ENCODE measurements at regions not wholly inside any gene's neighbourhood (a gene's known extent, or its start where the extent isn't known, plus 50 kb on each side); places are given as distances from the start of the nearest gene placed in this dataset.
A peak's percentile ranks its signal among the peaks of the same experiment; 100 is the strongest.
"Not testable (repeated sequence)": the region's sequence is repeated elsewhere in the genome, so short reads cannot be mapped to it uniquely, and the experiment has no call there.

GRCh38 chr14:81729622-81730021 is 196.0 kb upstream of the SEL1L start:
- Histone ChIP-seq H3K4me3 (no peak overlapping the region), H3K27ac (no peak overlapping the region)

DNA sequence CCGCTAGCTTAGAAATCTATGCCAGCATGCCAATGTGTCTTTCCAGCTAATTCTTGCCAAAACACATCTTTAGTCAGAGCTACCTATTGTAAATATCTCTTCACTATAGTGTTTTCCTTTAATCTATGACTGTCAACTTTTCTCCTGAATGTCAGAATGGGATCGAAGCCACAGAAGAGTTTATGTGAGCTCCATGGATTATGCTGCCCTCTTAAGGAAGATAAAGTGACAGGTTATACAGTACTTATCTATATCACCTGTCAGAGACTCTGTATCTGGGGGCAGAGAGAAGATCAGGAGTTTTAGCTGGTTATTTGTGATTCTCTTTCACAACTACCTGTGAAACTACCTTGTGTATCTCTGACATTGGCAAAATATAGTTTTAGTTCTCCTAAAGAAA is 204.3 kb upstream of the SEL1L start:
- no peak overlapping the region for H3K4me3 ChIP-seq
- H3K27ac ChIP-seq: no peak overlapping the region

DNA sequence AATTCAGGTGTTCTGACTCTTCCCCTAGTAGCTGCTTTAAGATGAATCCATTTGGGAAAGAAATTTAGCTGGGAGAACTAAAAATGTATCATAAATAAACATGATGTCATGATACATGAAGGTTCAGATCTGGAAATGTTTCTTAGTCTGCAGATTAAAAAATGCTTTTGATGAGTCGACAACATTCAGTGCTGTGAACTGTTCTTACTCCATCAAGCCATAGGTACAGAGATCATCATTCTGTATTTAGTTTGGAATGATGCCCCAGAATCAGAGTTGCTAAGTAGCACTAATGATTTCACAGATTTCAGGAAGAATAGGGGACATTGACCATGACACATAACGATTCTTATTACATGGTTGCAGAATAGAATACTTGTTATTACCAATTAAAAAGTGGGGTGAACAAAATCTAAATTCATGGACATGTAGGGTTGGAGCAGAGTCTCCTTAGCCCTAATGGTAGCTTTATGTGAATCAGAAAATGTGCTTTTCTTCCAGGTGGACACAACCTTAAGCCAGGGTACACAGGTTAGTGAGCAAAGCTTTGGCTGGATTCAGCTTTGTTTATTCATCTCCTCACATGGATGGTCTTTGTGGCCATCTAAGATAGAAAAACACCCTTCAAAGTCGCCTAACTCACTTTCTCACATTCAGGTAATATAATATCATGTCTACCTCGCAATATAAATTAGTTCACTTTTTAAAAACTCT is 205.4 kb upstream of the SEL1L start:
- Histone ChIP-seq H3K27ac (no peak overlapping the region), H3K4me3 (no peak overlapping the region)

GRCh38 chr14:81743605-81744004 is 210.0 kb upstream of the SEL1L start:
- H3K27ac ChIP-seq: no peak overlapping the region
- H3K4me3 ChIP-seq: no peak overlapping the region

- Histone ChIP-seq H3K4me3 (no peak overlapping the region), H3K27ac (no peak overlapping the region)
Measured at GRCh38 chr14:81751198-81751597, 217.5 kb upstream of the SEL1L start.

- Histone ChIP-seq H3K27ac (no peak overlapping the region), H3K4me3 (no peak overlapping the region)
Measured at GRCh38 chr14:81759541-81759940, 225.9 kb upstream of the SEL1L start.

- Histone ChIP-seq H3K4me3 (no peak overlapping the region), H3K27ac (no peak overlapping the region)
Measured at GRCh38 chr14:81765651-81766275, 232.1 kb upstream of the SEL1L start.

DNA sequence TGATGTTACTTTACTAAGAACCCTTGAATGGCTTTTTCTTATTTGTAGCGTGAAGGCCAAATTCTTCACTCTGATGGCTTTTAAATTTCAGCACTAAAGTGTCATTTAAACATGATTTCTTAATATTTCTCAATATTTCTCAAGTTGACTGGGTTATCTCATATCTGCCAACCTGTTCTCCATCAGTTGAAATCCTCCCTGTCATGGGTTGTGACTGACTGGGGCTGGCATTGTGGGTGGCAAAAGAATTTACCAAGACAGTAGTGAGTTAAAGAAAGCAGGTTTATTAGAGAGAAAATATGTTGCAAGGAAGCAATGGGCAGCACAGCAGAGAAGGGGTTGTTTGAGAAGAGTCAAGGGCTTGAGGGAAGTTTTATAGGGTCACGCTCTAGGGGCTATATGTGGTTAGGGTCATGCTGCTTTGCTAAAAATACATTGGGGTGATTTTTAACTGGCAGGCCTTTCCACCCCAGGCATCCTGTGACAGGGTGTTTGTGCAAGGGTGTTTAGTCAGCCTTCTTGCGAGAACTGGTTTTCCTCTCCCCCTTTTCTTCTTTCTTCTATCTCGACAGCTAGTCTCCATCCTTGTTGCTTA is 232.8 kb upstream of the SEL1L start:
- Histone ChIP-seq H3K4me3 (no peak overlapping the region), H3K27ac (no peak overlapping the region)

GRCh38 chr14:81767266-81767995 is 233.8 kb upstream of the SEL1L start:
- no peak overlapping the region for H3K4me3 ChIP-seq
- H3K27ac ChIP-seq: no peak overlapping the region

GRCh38 chr14:81771651-81772275 is 238.1 kb upstream of the SEL1L start:
- Histone ChIP-seq H3K4me3 (no peak overlapping the region), H3K27ac (peak overlapping the region in 1 of 21 experiments; percentile 31)

- Histone ChIP-seq H3K4me3 (no peak overlapping the region), H3K27ac (no peak overlapping the region)
Measured at GRCh38 chr14:81772381-81772780, 238.7 kb upstream of the SEL1L start.

GRCh38 chr14:81776531-81776930 is 242.9 kb upstream of the SEL1L start:
- Histone ChIP-seq H3K4me3 (no peak overlapping the region), H3K27ac (no peak overlapping the region)

DNA sequence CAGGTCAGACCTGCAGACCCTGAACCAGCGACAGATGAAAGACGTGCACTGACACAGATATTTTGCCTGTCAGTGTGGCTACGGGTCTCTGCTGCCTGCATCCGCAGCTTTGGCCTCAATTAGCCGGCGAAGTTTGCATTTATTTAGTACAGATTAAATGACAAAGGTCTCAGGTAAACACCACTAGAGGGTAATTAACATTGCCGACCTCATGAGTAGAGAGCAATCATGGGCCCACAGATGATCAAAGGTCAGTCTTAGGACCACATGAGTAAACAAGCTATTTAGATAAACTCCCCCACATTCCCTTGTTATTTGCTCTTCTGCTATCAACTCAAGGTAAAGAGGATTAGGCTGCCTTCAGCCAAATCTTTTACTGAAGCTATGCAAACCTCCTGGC is 248.1 kb upstream of the SEL1L start:
- not testable (repeated sequence) for H3K4me3 ChIP-seq, H3K27ac ChIP-seq

- H3K4me3 ChIP-seq: no peak overlapping the region
- H3K27ac ChIP-seq: no peak overlapping the region
Measured at GRCh38 chr14:81784084-81784483, 250.4 kb upstream of the SEL1L start.

DNA sequence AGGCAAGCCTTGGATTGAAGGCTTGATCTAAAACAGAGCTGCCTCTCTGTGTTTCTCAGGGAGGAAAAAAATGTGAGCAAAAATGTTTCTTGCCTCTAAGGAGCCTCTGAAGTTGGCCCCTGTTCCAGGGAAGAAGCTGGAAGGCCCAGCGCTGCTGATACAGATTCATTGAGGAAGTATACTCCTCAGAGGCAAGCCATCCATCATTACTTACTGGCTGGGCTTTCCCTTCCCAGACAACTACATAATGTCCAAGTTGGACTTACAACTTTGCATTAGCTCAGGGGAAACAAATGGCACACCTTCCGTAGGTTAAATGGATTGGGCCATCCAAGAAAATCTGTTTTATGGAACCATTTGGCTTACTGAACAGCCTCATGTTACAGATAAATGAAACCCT is 263.7 kb upstream of the SEL1L start:
- Histone ChIP-seq H3K27ac (no peak overlapping the region), H3K4me3 (no peak overlapping the region)

- no peak overlapping the region for H3K4me3 ChIP-seq
- H3K27ac ChIP-seq: no peak overlapping the region
Measured at GRCh38 chr14:81801921-81802320, 268.3 kb upstream of the SEL1L start.

DNA sequence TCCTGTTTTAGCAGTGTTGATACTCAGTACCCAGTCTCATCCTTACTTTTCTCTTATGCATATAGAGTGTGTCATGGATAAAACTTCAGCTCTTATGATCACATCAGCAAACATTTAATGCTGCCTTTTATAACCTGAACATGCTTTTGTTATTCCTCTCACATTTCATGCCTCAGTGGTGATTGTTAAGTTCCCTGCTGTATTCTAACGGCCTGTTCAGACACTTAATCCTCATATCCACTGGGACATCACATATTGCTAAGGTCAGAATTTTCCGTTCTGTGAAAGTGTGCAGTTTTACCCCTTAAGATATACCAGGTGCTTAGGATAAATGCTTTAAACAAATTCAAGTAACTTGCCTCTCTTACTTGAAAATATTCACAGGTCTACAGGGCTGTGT is 268.7 kb upstream of the SEL1L start:
- no peak overlapping the region for H3K4me3 ChIP-seq
- no peak overlapping the region for H3K27ac ChIP-seq

GRCh38 chr14:81805785-81806184 is 272.1 kb upstream of the SEL1L start:
- Histone ChIP-seq H3K27ac (no peak overlapping the region), H3K4me3 (no peak overlapping the region)

DNA sequence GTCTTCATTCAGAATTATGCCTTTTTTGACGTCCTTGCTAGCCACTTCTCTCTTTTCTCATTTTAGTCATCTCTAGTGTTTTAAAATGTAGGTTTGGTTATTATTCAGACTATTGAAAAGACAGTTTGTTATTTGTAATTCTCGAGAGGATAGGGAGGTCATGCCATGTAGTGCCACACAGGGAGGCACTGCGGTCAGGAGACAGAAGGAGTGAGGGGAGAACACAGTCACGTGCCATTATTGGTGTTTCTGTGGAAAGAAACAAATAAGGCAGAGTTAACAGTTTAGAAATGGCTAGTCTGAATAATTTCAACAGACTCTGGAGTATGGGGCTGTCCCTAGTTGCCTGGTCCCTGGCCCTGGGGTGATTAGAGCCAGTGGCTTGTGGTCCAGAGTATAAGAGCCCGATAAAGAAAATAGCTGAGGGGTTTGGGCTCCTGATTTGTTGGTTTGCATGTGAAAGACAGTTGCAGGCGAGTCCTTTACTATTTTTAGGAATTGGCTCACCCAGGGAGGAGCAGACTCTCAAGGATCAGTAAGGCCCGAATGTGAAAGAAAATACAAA is 278.1 kb upstream of the SEL1L start:
- Histone ChIP-seq H3K4me3 (no peak overlapping the region), H3K27ac (no peak overlapping the region)

- Histone ChIP-seq H3K27ac (no peak overlapping the region), H3K4me3 (no peak overlapping the region)
Measured at GRCh38 chr14:81818271-81818670, 284.6 kb upstream of the SEL1L start.
